CD4-positive, alpha-beta T cell treated with Interleukin-4 for 4 hours (primary cell): ENCODE measurements at regions not wholly inside any gene's neighbourhood (a gene's known extent, or its start where the extent isn't known, plus 50 kb on each side); places are given as distances from the start of the nearest gene placed in this dataset.
"Not testable (repeated sequence)": the region's sequence is repeated elsewhere in the genome, so short reads cannot be mapped to it uniquely, and the experiment has no call there.

ENCODE experiments used
- DNase-seq: peaks from one replicate; pipeline ENCODE4 v3.0.0-alpha.2; 2020

DNA sequence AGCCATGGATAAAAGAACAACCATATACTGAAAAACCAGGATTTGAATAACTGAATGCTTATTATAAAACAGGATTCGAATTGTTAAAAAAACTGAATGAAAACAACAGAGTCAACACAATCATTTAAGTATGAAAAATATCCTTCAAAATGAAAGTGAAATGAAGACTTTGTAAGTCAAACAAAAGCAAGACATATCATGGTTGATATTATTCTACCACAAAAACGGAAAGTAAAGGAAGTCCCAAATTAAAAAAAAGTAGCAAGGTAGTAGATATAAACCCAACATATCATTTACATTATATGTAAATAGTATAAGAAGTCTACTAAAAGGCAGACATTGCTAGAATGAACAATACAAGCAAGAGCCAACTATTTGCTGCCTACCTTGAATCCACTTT, 63.1 kb upstream of the POTEC start:
- DNase-seq = not testable (repeated sequence)

DNA sequence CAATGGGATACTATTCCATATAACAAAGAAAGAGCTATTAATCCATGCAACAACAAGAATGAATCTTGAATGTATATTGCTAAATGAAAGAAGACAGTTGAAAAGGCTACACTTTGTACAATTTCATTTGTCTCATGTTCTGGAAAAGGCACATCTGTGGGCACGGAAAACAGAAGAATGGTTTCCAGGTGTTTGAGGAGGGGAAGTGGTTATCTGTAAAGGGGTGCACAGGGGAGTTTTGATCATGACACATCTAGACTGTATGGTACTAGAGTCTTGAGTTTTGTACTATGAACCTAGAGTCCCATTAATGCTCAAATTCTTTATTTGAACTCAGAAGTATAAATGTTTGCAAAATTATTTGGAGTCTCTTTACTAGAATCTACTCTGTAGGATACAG, 64.0 kb upstream of the POTEC start:
- DNase-seq = not testable (repeated sequence)

DNA sequence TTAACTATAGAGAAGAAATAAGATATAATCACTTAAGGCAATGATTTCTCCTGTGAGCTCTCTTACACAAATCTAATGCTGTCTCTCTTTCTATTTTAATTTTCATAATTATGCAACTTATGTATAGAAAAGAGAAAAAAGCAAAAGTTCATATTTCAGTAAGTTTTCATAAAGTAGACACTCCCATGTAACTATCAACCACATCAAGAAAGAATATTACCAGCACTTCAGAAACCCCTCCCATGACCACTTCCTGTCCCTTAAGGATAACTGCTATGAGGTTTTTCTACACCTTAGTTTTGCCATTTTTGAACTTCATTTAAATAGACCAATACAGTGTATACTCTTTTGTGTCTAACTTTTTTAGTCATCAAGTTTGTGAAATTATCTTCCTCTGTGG, 69.0 kb upstream of the POTEC start:
- peak; percentile 14 for DNase-seq

DNA sequence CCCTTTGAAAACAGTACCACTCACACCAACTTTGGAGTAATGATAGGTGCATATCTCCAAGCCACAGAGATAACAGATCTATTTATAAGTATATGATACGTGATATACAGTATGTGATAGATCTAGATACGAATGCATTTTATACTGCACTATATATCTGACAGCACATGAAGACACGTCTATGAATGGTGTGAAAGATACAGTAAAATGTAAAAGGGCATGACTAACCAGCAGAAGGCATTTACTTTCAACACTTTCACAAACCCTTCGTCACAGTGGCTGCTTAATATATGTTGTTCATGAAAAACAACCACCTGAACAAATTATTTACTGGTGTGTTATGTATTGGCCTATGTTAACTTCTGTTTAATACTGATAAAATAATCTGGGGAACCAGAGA, 71.1 kb upstream of the POTEC start:
- not testable (repeated sequence) for DNase-seq

DNA sequence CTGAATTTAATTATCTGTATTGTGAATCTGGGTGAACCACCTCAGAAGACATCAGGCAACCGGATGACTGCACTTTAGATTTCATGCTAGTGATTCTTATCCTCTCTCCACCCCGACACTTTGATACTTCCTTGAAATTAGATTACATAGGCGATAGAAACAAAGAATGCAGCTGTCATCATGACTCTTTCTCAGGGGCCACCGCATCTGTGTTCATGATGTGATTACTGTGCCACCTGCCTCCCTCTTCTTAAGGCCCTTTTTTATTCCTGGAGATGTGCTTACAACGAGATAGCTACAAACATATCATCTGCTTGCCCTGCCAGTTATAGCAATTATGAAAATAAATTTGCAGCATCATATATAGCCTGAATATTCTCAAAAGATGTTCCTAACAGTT, 83.9 kb upstream of the POTEC start:
- DNase-seq = not testable (repeated sequence)

DNA sequence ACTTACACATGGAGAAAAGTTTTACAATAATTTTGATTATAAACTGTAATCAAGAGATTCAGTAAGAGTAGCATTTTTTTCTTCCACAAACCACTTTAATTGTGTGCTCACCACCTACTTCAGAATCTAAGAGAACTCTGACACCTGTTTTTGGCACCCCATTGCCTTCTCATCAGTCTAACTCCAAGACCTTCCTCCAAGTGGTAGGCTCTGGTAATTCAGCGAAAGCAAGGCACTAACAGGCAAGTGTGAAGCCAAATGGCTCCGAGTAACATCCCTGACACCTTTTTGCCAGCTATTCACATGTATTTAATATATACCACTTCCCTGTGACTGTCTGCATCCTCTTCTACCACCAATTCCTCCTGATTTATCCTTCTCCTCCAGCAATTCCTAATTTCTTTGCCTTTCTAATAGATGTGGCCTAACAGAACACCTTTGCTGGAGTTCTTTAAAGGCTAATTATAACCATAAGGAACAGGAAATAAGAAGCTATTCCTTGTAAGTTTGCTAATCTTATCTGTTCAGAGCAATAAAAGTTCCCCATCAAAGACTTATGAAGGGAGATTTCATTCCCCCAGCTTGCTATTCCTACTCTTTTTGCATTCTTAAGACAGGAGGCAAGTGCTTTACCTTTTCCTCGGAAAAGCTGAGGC, 85.1 kb upstream of the POTEC start:
- DNase-seq = not testable (repeated sequence)

DNA sequence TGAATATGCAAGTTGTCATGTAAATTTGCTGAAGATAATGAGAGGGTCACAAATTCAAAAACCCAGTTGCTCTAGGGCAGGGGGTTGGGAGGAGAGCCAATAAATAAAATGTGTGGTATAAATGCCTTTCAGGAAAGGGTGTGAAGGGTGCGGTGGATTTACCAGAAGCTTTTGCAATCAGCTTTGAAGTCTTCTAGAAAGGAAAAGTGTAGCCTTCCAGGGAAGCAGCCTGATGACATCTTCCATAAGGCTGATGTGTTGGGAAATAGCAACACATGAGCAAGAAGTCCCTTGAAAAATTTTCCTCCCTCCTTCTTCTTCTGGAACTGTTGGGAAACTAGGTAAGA, 85.6 kb upstream of the POTEC start:
- not testable (repeated sequence) for DNase-seq

DNA sequence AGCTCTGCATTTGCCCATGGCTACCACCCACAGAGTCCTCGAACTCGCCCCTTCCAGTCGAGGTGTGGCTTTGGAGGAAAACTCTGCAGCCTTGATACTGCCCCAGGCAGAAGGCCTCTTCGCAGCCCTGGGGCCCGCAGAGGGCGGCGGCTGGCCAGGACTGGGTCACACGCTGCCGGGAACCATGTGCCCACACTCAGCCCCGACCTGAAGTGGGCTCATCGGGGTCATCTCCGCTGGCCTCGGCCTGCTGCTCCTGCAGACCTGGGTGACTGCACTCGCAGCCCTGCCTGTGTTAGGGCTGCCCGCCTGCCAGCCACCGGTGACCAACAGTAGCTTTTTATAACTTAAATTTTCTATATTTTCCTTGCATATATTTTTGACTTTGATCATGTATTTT, 89.6 kb upstream of the POTEC start:
- DNase-seq = not testable (repeated sequence)

DNA sequence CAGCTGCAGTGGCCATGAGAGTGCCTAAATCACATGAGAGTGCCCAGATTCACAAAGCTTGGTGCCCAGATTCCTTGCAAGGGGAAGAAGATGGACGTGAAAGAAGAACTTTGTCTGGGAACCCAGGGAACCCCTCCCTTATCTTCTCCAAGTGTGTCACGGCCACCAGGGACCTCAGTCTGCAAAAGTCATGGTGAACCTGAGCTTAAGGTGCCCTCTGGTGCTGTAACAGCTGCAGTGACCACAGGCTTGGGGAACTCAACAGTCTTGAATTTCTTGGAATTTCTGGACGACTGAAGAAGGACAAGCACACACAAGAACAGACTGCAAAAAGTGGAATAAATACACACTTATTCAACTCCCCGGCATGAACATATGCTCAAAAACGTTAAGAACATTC, 94.6 kb upstream of the POTEC start:
- DNase-seq = not testable (repeated sequence)

DNA sequence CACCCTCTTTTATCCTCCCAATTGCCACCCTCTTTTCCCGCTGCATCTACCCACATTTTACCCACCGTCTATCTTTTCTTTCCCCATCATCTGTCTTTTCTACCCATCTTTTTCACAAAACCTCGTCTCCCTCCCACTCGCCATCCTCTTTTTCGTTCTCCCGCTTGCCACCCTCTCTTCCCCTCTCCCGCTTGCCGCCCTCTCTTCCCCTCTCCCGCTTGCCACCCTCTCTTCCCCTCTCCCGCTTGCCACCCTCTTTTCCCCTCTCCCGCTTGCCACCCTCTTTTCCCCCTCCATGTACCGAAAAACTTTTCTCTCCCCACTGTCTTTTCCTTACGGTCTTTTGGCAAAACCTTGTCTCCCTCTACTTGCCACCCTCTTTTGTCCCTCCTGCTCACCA, 97.7 kb upstream of the POTEC start:
- DNase-seq = not testable (repeated sequence)

DNA sequence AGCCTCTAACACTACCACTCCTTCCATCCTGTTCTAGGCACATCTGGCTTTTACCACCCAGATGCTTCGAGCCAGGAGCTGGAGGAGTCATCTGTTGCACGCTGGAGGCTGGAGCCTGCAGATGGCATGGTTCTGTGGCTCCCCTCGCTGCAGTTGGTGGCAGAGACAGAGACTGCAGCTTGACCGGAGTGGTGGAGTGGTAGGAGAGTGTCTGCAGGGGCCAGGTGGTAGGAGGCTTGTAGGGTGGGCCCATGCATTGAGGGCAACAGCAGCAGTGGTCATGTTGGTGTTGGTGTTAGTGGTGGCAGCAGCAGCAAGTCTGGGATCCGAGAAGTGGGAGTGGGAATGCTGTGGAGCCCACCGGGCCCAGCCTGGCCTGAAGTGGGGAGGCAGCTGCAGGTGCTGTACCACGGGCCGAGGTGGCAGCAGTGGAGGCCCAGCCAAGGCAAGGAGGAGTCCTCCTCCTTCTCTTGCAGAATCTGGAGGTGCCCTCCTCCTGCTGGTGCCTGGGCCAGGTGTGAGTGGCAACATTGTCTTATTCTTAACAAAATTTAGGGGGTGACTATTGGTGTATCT, 100.4 kb upstream of the POTEC start:
- not testable (repeated sequence) for DNase-seq

DNA sequence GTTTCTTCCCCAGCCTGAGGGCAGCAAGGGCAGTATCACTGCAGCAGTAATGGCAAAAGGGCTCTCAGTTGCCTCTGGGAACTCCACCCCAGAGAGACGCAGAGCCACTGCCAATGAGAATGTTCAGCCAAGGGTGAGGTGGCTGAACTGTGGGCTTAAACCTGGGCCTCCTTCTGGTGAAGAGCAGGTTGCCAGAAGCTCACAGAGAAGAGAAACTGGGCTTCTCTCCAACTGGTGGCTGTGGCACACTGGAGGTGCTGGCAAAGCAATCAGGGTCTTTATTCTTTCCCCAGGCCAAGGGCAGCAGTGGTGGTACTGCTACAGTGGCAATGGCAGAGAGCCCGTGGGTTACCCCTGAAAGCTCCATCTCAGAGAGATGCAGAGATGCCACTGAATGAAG, 54.9 kb upstream of the ANKRD30B start:
- DNase-seq = not testable (repeated sequence)

DNA sequence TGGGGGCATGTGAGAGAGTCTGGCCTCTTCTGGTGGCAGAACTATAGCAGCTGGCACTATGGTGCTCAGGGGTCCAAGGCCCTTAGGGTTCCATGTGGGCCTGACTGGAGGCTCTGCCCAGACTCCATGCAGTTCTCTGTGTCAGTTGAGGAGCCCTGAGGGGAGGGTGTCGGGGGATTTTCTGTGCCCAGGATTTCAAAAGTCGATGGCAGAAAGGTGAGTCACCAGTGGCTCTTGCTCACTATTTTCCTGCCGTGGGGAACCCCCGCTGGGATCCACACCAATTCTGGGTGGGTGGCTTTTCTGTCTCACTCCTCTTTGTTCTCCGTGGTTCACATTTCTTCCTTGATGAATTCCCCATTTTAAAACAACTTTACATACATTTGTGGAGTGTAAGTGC, 54.1 kb upstream of the ANKRD30B start:
- DNase-seq = not testable (repeated sequence)

DNA sequence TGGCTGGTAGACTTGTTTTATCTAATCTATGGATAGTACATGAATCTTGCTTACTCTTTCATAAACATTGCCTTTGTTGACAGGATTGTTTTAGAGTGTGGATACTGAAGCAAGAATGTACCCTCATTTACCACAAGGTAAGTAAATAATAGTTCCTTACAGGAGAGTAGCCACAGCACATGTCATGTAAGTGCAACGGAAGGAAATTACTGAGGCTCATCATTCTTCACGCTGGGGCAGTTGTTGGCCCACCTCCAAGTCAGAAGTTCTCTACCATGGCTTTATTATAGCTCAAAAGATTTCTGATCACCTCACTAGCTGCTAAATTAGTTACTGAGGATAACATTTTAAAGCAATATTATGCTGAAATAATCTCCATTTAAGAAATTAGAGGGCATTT, 50.0 kb upstream of the ANKRD30B start:
- not testable (repeated sequence) for DNase-seq
